ENCODE measurements at regions not wholly inside any gene's neighbourhood (a gene's known extent, or its start where the extent isn't known, plus 50 kb on each side); places are given as distances from the start of the nearest gene placed in this dataset.

DNA sequence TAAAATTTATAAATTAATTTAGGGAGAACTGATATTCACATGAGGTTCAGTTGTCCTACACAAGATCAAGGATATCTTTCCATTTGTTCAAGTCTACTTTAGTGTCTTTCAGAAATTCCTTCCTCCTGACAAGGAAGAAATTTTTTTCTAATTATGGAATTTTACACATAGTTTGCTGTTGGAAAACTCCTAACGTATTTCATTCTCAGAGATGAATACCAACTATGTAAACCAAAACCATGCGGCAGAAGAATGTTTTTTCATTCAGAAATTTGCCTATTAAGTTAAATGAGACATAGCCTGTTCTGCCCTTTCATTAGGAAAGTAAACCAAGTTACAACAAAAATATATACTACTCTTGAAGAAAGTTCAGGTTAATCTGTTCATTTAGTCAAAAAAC, 111.2 kb upstream of the PRDM1 start:
- no peak for TF ChIP-seq POLR2A (IDR thresholded peaks at IDR 0.05)
- TF ChIP-seq, protein P1, sequence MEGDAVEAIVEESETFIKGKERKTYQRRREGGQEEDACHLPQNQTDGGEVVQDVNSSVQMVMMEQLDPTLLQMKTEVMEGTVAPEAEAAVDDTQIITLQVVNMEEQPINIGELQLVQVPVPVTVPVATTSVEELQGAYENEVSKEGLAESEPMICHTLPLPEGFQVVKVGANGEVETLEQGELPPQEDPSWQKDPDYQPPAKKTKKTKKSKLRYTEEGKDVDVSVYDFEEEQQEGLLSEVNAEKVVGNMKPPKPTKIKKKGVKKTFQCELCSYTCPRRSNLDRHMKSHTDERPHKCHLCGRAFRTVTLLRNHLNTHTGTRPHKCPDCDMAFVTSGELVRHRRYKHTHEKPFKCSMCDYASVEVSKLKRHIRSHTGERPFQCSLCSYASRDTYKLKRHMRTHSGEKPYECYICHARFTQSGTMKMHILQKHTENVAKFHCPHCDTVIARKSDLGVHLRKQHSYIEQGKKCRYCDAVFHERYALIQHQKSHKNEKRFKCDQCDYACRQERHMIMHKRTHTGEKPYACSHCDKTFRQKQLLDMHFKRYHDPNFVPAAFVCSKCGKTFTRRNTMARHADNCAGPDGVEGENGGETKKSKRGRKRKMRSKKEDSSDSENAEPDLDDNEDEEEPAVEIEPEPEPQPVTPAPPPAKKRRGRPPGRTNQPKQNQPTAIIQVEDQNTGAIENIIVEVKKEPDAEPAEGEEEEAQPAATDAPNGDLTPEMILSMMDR (IDR thresholded peaks at IDR 0.05), result no peak
